B cell (primary cell): ENCODE measurements at regions not wholly inside any gene's neighbourhood (a gene's known extent, or its start where the extent isn't known, plus 50 kb on each side); places are given as distances from the start of the nearest gene placed in this dataset.

Source experiments
- ATAC-seq: fragments of 200-7000 bp; cut with Tn5 transposase; one replicate; pipeline ENCODE4 v1.10.0; 2021; ENCODE audit warnings: low read depth, mild to moderate bottlenecking, moderate number of reproducible peaks, moderate library complexity
- CTCF ChIA-PET: fragments of 350-600 bp; sonication (Branson Sonifier 250); formaldehyde crosslinking; loops from one replicate; lab custom pipeline; 2021; ENCODE audit warnings: antibody characterized with exemption, inconsistent platforms; lab: Charles Lee
- POLR2A ChIA-PET: fragments of 350-600 bp; sonication (Branson Sonifier 250); formaldehyde crosslinking; loops from one replicate; lab custom pipeline; 2021; ENCODE audit warnings: antibody characterized with exemption; lab: Charles Lee
- DNase-seq: peaks from one replicate; pipeline ENCODE4 v3.0.0; 2013
- H2AFZ ChIP-seq: 2 replicates; pipeline ENCODE4 v1.6.1; 2012; ENCODE audit warnings: mild to moderate bottlenecking, low read depth, low read length; ENCODE audit not compliant: insufficient read depth, poor library complexity, severe bottlenecking
- H3K27ac ChIP-seq, 2 donors: 1 replicate in 1 of 2; 2 replicates in 1 of 2; pipeline ENCODE4 v1.5.1; 2012 to 2013; ENCODE audit warnings: low read length in 2 of 2, mild to moderate bottlenecking in 2 of 2, moderate library complexity in 1 of 2
- H3K27me3 ChIP-seq, 4 experiments: fragments of 200-600 bp in 1 of 4; sonication (generic) in 1 of 4; replicated peaks in 1 of 4; 1 replicate in 2 of 4; 2 replicates in 2 of 4; pipeline versions ENCODE4 v1.6.1 to v1.7.0; 2013 to 2016; ENCODE audit warnings: low read length in 3 of 4, mild to moderate bottlenecking in 2 of 4, mixed read lengths in 1 of 4, moderate library complexity in 1 of 4; ENCODE audit not compliant: insufficient read depth in 4 of 4, control insufficient read depth in 3 of 4; ENCODE audit errors: control extremely low read depth in 1 of 4
- H3K36me3 ChIP-seq, 2 experiments: replicated peaks in 1 of 2; 1 replicate in 1 of 2; 2 replicates in 1 of 2; pipeline versions ENCODE4 v1.6.1 to v1.7.1; 2013; ENCODE audit warnings: low read length in 1 of 2; ENCODE audit not compliant: insufficient read depth in 2 of 2, control insufficient read depth in 1 of 2; ENCODE audit errors: control extremely low read depth in 1 of 2, extremely low read depth in 1 of 2
- H3K4me1 ChIP-seq, 2 donors: fragments of 200-600 bp in 1 of 2; sonication (generic) in 1 of 2; 1 replicate in 1 of 2; 2 replicates in 1 of 2; pipeline versions ENCODE4 v1.5.1 to v1.6.1; 2013 to 2017; ENCODE audit warnings: low read length in 2 of 2; ENCODE audit not compliant: control insufficient read depth in 2 of 2, insufficient read depth in 2 of 2
- H3K4me2 ChIP-seq: replicated peaks from 2 replicates; pipeline ENCODE3; 2012; ENCODE audit warnings: mild to moderate bottlenecking, low read depth, low read length; ENCODE audit not compliant: poor library complexity, severe bottlenecking
- H3K4me3 ChIP-seq, 5 experiments: fragments of 200-600 bp in 1 of 5; sonication (generic) in 1 of 5; 1 replicate in 3 of 5; 2 replicates in 2 of 5; pipeline versions ENCODE4 v1.5.1 to v1.7.0; 2011 to 2016; ENCODE audit warnings: low read length in 4 of 5, mild to moderate bottlenecking in 4 of 5, low read depth in 2 of 5, control low read depth in 1 of 5, moderate library complexity in 1 of 5; ENCODE audit not compliant: insufficient read depth in 1 of 5; ENCODE audit errors: control extremely low read depth in 1 of 5, extremely low read depth in 1 of 5
- H3K79me2 ChIP-seq: fragments of 200-600 bp; sonication (generic); one replicate; pipeline ENCODE4 v1.6.0; 2016; ENCODE audit warnings: low read length; ENCODE audit not compliant: control insufficient read depth, insufficient read depth
- H3K9ac ChIP-seq: fragments of 200-600 bp; sonication (generic); 2 replicates; pipeline ENCODE4 v1.6.1; 2017; ENCODE audit warnings: mild to moderate bottlenecking, low read length, moderate library complexity
- H3K9me3 ChIP-seq, 3 donors: one replicate each; pipeline versions ENCODE4 v1.6.1 to v1.7.1; 2013; ENCODE audit warnings: low read length in 2 of 3; ENCODE audit not compliant: control insufficient read depth in 2 of 3, insufficient read depth in 1 of 3; ENCODE audit errors: control extremely low read depth in 1 of 3
- H4K20me1 ChIP-seq: 2 replicates; pipeline ENCODE4 v1.6.0; 2012; ENCODE audit warnings: mild to moderate bottlenecking, low read length; ENCODE audit not compliant: insufficient read depth, control insufficient read depth, poor library complexity, severe bottlenecking
- H3K27ac Mint-ChIP-seq: one replicate; pipeline ENCODE4 v1.8.0; 2021; ENCODE audit warnings: mixed read lengths
- H3K27me3 Mint-ChIP-seq: one replicate; pipeline ENCODE4 v1.8.0; 2021; ENCODE audit warnings: mixed read lengths
- H3K4me1 Mint-ChIP-seq: one replicate; pipeline ENCODE4 v1.8.0; 2021; ENCODE audit warnings: mixed read lengths
- H3K4me3 Mint-ChIP-seq: one replicate; pipeline ENCODE4 v1.8.0; 2021; ENCODE audit warnings: mixed read lengths
- H3K9me3 Mint-ChIP-seq: one replicate; pipeline ENCODE4 v1.8.0; 2022; ENCODE audit warnings: mixed read lengths; ENCODE audit not compliant: insufficient read depth
- EZH2 ChIP-seq: IDR thresholded peaks from 2 replicates; pipeline ENCODE4 v1.6.1; 2012; ENCODE audit warnings: borderline replicate concordance, low read depth, mild to moderate bottlenecking, moderate library complexity, low read length; ENCODE audit not compliant: insufficient read depth, poor library complexity, severe bottlenecking
- WGBS: methylation state at CpG from one replicate; pipeline ENCODE4 v1.1.5; 2013; ENCODE audit warnings: missing lambda C conversion rate; ENCODE audit not compliant: insufficient coverage; 5-methylcytosine and 5-hydroxymethylcytosine counted together
- intact Hi-C: fragments of 100-400 bp; cut with micrococcal nuclease; formaldehyde crosslinking; loops from one replicate; pipeline ENCODE4 v1.10.0; 2022
- TF ChIP-seq, protein P1 (sequence below): fragments of 200-600 bp; IDR thresholded peaks from one replicate; pipeline ENCODE4 v1.8.0; 2022; ENCODE audit warnings: antibody characterized with exemption, mild to moderate bottlenecking

DNA sequence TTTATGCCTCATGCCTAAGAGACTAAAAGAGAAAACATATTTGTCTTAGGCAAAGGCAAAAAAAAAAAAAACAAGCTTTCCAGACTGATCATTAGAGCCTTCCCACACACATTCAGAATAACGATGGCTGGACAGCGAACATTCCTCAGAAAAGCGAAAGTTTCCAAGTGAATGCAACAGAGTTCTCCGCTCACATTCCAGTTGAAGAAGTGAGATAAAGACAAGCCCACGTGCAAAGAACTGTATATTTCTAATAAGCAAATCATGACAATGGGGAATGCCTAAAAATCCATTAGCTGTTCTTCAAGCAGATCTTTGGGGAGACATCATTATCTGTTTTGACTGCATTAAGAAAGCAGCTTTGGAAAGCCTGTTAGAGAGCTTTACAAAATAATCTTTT lies 347.9 kb downstream of the METTL4 start:
- no peak overlapping the region for H3K4me2 ChIP-seq
- no peaks in the 10 kb centered on the region for H3K4me1 Mint-ChIP-seq
- ChIA-PET CTCF (interaction anchor here (0.7 to 0.9 kb wide), 2 partner anchors 44 to 546 kb away, joined by 3 read pairs; no protein-coding TSS in a partner anchor), POLR2A (no interaction called here)
- no peak overlapping the region for H2AFZ ChIP-seq
- H3K9me3 ChIP-seq = no peaks in the 10 kb centered on the region
- no peak overlapping the region for H3K27ac ChIP-seq
- H3K9me3 Mint-ChIP-seq = no peaks in the 10 kb centered on the region
- H3K27me3 Mint-ChIP-seq = no peaks in the 10 kb centered on the region
- WGBS = 93% methylated on average over 3 of the region's 5 CpGs
- no peak for DNase-seq
- ATAC-seq = no peak
- no peak overlapping the region for H3K27ac Mint-ChIP-seq
- no peak overlapping the region for H3K9ac ChIP-seq
- H4K20me1 ChIP-seq = no peaks in the 10 kb centered on the region
- no peak overlapping the region for H3K4me3 Mint-ChIP-seq
- no peak for TF ChIP-seq EZH2
- TF ChIP-seq, protein P1, sequence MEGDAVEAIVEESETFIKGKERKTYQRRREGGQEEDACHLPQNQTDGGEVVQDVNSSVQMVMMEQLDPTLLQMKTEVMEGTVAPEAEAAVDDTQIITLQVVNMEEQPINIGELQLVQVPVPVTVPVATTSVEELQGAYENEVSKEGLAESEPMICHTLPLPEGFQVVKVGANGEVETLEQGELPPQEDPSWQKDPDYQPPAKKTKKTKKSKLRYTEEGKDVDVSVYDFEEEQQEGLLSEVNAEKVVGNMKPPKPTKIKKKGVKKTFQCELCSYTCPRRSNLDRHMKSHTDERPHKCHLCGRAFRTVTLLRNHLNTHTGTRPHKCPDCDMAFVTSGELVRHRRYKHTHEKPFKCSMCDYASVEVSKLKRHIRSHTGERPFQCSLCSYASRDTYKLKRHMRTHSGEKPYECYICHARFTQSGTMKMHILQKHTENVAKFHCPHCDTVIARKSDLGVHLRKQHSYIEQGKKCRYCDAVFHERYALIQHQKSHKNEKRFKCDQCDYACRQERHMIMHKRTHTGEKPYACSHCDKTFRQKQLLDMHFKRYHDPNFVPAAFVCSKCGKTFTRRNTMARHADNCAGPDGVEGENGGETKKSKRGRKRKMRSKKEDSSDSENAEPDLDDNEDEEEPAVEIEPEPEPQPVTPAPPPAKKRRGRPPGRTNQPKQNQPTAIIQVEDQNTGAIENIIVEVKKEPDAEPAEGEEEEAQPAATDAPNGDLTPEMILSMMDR = peak; percentile 3
- H3K4me1 ChIP-seq = no peaks in the 10 kb centered on the region
- H3K79me2 ChIP-seq = no peaks in the 10 kb centered on the region
- intact Hi-C loops = no loop called here
- no peaks in the 10 kb centered on the region for H3K36me3 ChIP-seq
- no peaks in the 10 kb centered on the region for H3K27me3 ChIP-seq
- H3K4me3 ChIP-seq = no peak overlapping the region

DNA sequence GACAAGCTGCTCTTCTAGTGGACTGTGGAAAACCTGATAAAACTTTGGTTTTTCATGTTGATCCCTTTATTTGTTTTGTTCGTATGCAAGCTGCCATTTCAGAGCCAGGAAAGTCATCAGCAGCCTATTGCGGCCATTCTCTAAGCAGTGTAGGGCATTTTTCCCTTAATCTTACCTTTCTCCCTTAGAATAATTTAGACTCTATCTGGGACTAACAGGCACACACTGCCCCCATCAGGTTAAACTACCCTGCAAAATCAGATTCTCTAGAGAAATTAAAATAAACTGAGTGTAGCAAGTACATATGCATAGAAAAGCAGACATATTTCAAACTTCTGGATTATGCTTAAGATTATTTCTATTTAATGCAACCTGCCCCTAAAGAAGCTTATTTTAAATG lies 347.5 kb downstream of the METTL4 start:
- Histone ChIP-seq H3K27me3 (no peaks in the 10 kb centered on the region), H3K79me2 (no peaks in the 10 kb centered on the region), H3K9me3 (no peaks in the 10 kb centered on the region), H3K27ac (no peak overlapping the region), H4K20me1 (no peaks in the 10 kb centered on the region), H3K36me3 (no peaks in the 10 kb centered on the region), H3K9ac (no peak overlapping the region), H3K4me3 (no peak overlapping the region), H3K4me2 (no peak overlapping the region), H3K4me1 (no peaks in the 10 kb centered on the region), H2AFZ (no peak overlapping the region)
- ChIA-PET POLR2A (no interaction called here), CTCF (interaction anchor here (0.9 kb wide), 1 partner anchor 45 kb away, joined by 3 read pairs; no protein-coding TSS in a partner anchor)
- no peak for ATAC-seq
- DNase-seq = no peak
- no peak for TF ChIP-seq EZH2
- TF ChIP-seq, protein P1 = no peak
- Mint-ChIP-seq H3K4me1 (no peaks in the 10 kb centered on the region), H3K27me3 (no peaks in the 10 kb centered on the region), H3K4me3 (no peak overlapping the region), H3K27ac (no peak overlapping the region), H3K9me3 (no peaks in the 10 kb centered on the region)
- intact Hi-C loops = no loop called here
- 38% methylated on average over 1 of the region's 2 CpGs for WGBS
